Left lung (tissue), 4 donors: ENCODE measurements at regions not wholly inside any gene's neighbourhood (a gene's known extent, or its start where the extent isn't known, plus 50 kb on each side); places are given as distances from the start of the nearest gene placed in this dataset.
"Not testable (repeated sequence)": the region's sequence is repeated elsewhere in the genome, so short reads cannot be mapped to it uniquely, and the experiment has no call there.

ENCODE experiments used
- ATAC-seq: fragments of 200-7000 bp; cut with Tn5 transposase; one replicate; pipeline ENCODE4 v1.9.1; 2020; ENCODE audit warnings: moderate library complexity
- DNase-seq, 4 donors: peaks; one replicate each; pipeline ENCODE4 v3.0.0-alpha.2; 2013 to 2020
- H3K27ac ChIP-seq, 2 donors: fragments of 200-600 bp; sonication (generic) in 1 of 2; one replicate each; pipeline versions ENCODE4 v1.5.0 to v1.8.0; 2020 to 2021
- H3K27me3 ChIP-seq, 2 donors: fragments of 200-600 bp; sonication (generic) in 1 of 2; one replicate each; pipeline versions ENCODE4 v1.5.0 to v1.8.0; 2020 to 2021
- H3K36me3 ChIP-seq, 2 donors: fragments of 200-600 bp; sonication (generic) in 1 of 2; one replicate each; pipeline versions ENCODE4 v1.5.0 to v1.8.0; 2020 to 2021
- H3K4me1 ChIP-seq, 2 donors: fragments of 200-600 bp; one replicate each; pipeline ENCODE4 v1.8.0; 2021
- H3K4me3 ChIP-seq, 2 donors: fragments of 200-600 bp; sonication (generic) in 1 of 2; one replicate each; pipeline versions ENCODE4 v1.5.0 to v1.8.0; 2020 to 2021; ENCODE audit warnings: mild to moderate bottlenecking in 1 of 2
- H3K9me3 ChIP-seq, 2 donors: fragments of 200-600 bp; sonication (generic) in 1 of 2; one replicate each; pipeline versions ENCODE4 v1.5.0 to v1.8.0; 2020 to 2021
- intact Hi-C, 2 donors: fragments of 100-400 bp; cut with DNase I; formaldehyde crosslinking; loops; one replicate each; pipeline versions ENCODE4 v1.11.2 to v1.14.2; 2022
- TF ChIP-seq, protein P1 (sequence below), 2 donors: fragments of 200-600 bp; sonication (generic) in 1 of 2; IDR thresholded peaks; one replicate each; pipeline versions ENCODE4 v1.5.0 to v1.8.0; 2021; ENCODE audit warnings: antibody characterized with exemption in 2 of 2
- donor health status: DM: no; HTN: yes; CAD: no.
- donor health status: DM: no; HTN: no; CAD: no.

DNA sequence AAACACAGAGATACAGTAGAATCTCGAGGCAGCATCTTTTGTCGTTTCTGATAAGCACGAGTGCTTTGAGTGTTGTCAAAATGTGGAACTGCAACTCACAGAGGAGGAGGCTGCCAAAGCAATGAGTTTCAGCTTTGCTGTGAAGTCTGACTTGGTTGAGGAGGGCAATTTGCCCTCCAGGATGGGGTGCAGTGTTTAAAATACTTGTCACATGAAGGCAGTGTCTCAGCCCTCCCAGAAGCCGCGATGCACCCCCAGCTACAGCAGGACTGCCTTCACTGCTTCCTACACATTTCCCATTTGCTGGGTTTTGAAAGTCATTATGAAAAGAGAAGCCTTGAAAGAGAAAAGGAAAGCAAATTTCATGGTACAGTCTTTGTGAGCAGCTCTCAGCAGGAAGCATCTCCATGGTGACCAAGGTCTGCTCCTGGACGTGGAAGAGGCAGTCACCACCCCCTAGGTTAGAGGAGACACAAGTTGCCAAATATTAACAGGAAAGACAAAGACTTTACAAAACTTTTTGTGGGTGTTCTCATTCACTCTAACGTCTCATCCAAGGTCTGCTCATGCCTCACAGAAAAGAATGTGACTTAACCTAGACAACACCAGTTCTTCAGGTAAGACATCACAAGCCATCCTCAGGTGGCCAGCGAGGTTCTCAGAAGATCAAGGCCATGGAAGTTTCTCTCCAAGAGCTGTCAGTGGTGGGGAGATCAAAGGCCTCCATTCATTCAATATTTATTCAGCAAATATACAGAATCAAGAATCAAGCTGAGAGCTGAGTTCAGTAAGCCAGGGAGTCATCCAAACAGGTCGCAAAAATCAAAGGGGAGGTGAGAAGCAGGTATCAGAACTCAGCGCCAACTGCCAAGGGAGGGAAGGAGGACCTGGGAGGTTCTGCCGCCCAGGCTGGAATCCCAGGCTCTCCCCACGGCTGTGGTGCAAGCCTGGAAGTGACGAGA lies 476.0 kb downstream of the EIPR1 start:
- no peak for ATAC-seq

GRCh38 chr2:2899826-2900225 lies 477.8 kb downstream of the EIPR1 start:
- Histone ChIP-seq H3K4me1 (no peaks in the 10 kb centered on the region), H3K27me3 (no peaks in the 10 kb centered on the region), H3K27ac (no peak overlapping the region), H3K4me3 (no peak overlapping the region), H3K36me3 (no peaks in the 10 kb centered on the region), H3K9me3 (no peaks in the 10 kb centered on the region)
- TF ChIP-seq, protein P1, sequence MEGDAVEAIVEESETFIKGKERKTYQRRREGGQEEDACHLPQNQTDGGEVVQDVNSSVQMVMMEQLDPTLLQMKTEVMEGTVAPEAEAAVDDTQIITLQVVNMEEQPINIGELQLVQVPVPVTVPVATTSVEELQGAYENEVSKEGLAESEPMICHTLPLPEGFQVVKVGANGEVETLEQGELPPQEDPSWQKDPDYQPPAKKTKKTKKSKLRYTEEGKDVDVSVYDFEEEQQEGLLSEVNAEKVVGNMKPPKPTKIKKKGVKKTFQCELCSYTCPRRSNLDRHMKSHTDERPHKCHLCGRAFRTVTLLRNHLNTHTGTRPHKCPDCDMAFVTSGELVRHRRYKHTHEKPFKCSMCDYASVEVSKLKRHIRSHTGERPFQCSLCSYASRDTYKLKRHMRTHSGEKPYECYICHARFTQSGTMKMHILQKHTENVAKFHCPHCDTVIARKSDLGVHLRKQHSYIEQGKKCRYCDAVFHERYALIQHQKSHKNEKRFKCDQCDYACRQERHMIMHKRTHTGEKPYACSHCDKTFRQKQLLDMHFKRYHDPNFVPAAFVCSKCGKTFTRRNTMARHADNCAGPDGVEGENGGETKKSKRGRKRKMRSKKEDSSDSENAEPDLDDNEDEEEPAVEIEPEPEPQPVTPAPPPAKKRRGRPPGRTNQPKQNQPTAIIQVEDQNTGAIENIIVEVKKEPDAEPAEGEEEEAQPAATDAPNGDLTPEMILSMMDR (IDR thresholded peaks at IDR 0.05): no peak
- DNase-seq (no peak), ATAC-seq (no peak)
- intact Hi-C loops: no loop called here

More for the DNA sequence above, 476.0 kb downstream of the EIPR1 start:
- H3K36me3 ChIP-seq: no peaks in the 10 kb centered on the region
- intact Hi-C loops: no loop called here
- TF ChIP-seq, protein P1 (IDR thresholded peaks at IDR 0.05): no peak
- no peak overlapping the region for H3K4me3 ChIP-seq
- H3K27ac ChIP-seq: no peak overlapping the region
- H3K27me3 ChIP-seq: no peaks in the 10 kb centered on the region
- no peaks in the 10 kb centered on the region for H3K4me1 ChIP-seq
- no peaks in the 10 kb centered on the region for H3K9me3 ChIP-seq
- DNase-seq: no peak

DNA sequence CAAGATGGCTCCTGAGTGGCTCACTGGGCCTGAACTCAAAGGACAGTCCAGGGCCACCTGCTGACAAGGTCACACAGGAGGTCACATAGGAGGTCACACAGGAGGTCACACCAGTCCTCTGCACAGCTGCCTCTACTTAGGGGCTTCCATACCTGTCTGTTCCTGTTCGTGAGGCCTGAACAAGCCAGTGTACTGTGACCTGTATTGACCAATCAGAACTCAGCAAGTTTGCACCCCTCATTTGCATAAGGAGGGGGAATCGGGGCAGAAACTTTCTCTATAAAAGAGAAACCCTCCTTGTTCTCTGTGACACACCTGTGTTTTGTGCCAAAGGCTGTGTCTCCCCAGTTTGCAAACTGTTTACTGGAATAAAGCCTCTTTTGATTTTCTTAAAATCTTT lies 478.9 kb downstream of the EIPR1 start:
- DNase-seq: no peak
- ATAC-seq: no peak
- Histone ChIP-seq H3K4me1 (no peaks in the 10 kb centered on the region), H3K36me3 (no peaks in the 10 kb centered on the region), H3K27ac (no peak overlapping the region), H3K27me3 (no peaks in the 10 kb centered on the region), H3K9me3 (no peaks in the 10 kb centered on the region), H3K4me3 (no peak overlapping the region)
- TF ChIP-seq, protein P1 (IDR thresholded peaks at IDR 0.05): no peak
- intact Hi-C loops: no loop called here

- Histone ChIP-seq H3K27ac (no peak overlapping the region), H3K4me1 (no peaks in the 10 kb centered on the region), H3K4me3 (no peak overlapping the region), H3K36me3 (no peaks in the 10 kb centered on the region), H3K27me3 (no peaks in the 10 kb centered on the region), H3K9me3 (no peaks in the 10 kb centered on the region)
- TF ChIP-seq, protein P1 (IDR thresholded peaks at IDR 0.05): no peak
- intact Hi-C loops: no loop called here
- ATAC-seq: no peak
- no peak for DNase-seq
These were observed 481.0 kb downstream of the EIPR1 start for GRCh38 chr2:2896643-2897042.

GRCh38 chr2:2896011-2896410 lies 481.6 kb downstream of the EIPR1 start:
- H3K4me3 ChIP-seq: no peak overlapping the region
- no peaks in the 10 kb centered on the region for H3K4me1 ChIP-seq
- H3K9me3 ChIP-seq: no peaks in the 10 kb centered on the region
- TF ChIP-seq, protein P1 (IDR thresholded peaks at IDR 0.05): no peak
- DNase-seq (no peak), ATAC-seq (no peak)
- no peaks in the 10 kb centered on the region for H3K36me3 ChIP-seq
- H3K27ac ChIP-seq: no peak overlapping the region
- no peaks in the 10 kb centered on the region for H3K27me3 ChIP-seq
- intact Hi-C loops: no loop called here

GRCh38 chr2:2894011-2894410 lies 483.6 kb downstream of the EIPR1 start:
- H3K9me3 ChIP-seq, H3K27ac ChIP-seq, H3K27me3 ChIP-seq, H3K4me3 ChIP-seq, DNase-seq, H3K36me3 ChIP-seq, ATAC-seq, H3K4me1 ChIP-seq, intact Hi-C loops: not testable (repeated sequence)
